Umbilical cord (tissue), 1 donor: ENCODE measurements at regions not wholly inside any gene's neighbourhood (a gene's known extent, or its start where the extent isn't known, plus 50 kb on each side); places are given as distances from the start of the nearest gene placed in this dataset.
"Not testable (repeated sequence)": the region's sequence is repeated elsewhere in the genome, so short reads cannot be mapped to it uniquely, and the experiment has no call there.

Source experiments
- DNase-seq: peaks from one replicate; pipeline ENCODE4 v3.0.0-alpha.2; 2015; ENCODE audit warnings: low spot score

DNA sequence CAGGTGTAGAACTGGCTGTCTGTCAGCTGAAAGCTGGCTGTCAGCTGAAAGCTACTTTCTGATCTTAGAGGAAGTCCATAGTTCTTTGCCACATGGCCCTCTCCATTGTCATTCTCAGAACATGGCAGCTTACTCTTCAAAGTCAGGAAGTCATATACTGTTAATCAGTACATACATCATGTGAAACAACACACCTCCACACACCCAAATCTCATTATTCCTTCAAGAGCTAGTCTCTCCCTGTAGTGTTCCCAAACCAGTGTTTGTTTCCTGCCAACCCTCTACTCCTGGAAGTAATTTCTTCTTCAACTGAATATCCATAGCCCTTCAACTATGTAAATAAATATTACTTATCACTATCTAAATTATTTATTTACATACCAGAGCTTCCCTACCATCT, 58.9 kb downstream of the OR5AK2 start:
- no peak for DNase-seq

DNA sequence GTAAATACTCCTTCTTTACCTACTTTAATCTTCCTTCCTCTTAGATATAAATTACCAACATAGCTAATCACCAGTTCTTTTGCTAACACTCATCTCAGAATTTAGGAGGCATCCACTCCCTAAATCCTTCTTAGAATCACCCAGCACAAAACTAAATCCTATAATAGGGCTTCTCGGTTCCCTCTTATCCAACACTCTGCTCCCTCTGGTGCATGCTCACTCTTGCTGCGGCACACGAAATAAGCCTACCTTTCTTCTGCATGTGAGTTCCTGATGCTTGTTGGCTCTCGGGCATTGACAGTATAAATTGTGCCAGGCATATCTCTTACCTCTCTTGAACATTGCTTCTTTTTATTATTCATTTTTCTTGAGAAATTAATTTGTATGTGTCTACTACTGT, 61.0 kb downstream of the OR5AK2 start:
- DNase-seq, result peak; percentile 82

GRCh38 chr11:57054817-57055216, 66.1 kb downstream of the OR5AK2 start:
- peak; percentile 65 for DNase-seq

GRCh38 chr11:57055744-57056143, 67.0 kb downstream of the OR5AK2 start:
- peak; percentile 62 for DNase-seq

GRCh38 chr11:57056735-57057134, 68.0 kb downstream of the OR5AK2 start:
- peak; percentile 57 for DNase-seq

- peak; percentile 80 for DNase-seq
These were observed 68.8 kb downstream of the OR5AK2 start for GRCh38 chr11:57057561-57057960.

DNA sequence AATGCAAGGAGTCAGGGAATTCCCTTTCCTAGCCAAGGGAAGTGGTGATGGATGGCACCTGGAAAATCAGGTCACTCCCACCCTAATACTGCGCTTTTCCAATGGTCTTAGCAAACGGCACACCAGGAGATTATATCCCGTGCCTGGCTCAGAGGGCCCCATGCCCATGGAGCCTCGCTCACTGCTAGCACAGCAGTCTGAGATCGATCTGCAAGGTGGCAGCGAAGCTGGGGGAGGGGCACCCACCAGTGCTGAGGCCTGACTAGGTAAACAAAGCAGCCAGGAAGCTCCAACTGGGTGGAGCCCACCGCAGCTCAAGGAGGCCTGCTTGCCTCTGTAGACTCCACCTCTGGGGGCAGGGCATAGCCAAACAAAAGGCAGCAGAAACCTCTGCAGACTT, 74.2 kb downstream of the OR5AK2 start:
- not testable (repeated sequence) for DNase-seq

- no peak for DNase-seq
These were observed 81.2 kb downstream of the OR5AK2 start for GRCh38 chr11:57069942-57070341.

DNA sequence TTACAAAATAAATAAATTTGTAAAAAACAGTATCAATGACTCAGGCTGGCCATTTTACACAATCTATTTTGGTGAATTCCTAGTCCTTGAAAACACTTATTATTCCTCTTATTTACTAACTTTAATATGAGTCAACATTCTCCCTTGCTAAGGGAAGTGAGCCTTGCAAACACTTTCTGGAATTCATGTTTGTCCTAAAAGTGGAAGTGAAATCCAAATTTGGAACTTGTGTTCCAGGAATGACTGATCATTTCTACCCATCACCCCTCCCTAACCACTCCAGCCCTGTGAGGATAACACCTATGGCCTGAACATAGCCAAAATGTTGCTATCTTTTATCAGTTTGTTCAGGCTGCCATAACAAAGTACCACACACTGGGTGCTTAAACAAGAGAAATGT, 83.1 kb downstream of the OR5AK2 start:
- DNase-seq, result no peak

GRCh38 chr11:57072640-57073039, 83.9 kb downstream of the OR5AK2 start:
- DNase-seq, result peak; percentile 96

DNA sequence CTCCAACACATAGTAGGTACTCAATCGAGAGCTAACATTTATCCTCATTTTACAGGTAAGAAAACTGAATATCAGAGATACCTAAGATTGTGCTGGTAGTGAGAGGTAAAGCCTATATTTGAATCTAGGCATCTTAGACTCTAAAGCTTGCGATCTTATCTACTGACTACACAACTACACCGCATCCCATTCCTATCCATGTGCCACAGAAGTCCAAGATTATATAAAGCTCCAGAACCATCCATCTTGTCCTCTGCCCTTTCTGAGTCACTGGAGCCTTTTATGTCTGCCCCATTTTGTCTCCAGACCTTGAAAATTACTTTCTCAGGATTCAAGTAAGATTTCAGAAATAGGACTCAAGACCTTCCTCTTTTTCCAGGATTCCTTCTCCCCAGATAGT, 84.4 kb downstream of the OR5AK2 start:
- peak; percentile 63 for DNase-seq

DNA sequence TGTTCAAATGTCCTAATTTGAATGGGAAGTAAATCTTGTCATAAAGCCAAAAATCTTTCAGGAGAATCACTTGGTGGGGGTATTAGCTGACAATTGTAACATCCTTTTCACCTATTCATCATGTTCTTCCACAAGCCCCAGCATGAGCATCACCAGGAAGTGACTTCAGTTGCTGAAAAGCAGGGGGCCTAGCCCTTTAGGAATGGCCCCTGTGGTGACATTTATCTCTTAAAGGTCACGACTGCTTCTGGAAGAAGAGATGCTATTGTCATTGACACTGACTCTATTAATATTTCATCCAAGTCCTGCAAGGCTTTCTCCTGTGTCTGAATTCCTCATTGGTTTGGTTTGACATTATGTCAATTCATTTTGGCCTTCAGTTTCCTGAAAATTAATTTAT, 92.6 kb downstream of the OR5AK2 start:
- DNase-seq, result no peak

GRCh38 chr11:57082125-57082524, 93.4 kb downstream of the OR5AK2 start:
- DNase-seq, result no peak

- no peak for DNase-seq
These were observed 95.1 kb downstream of the OR5AK2 start for GRCh38 chr11:57083641-57084385.

GRCh38 chr11:57085611-57086010, 96.1 kb upstream of the LRRC55 start:
- DNase-seq, result peak; percentile 14

- DNase-seq, result no peak
These were observed 93.8 kb upstream of the LRRC55 start for GRCh38 chr11:57087991-57088390.

GRCh38 chr11:57092028-57092698, 89.6 kb upstream of the LRRC55 start:
- no peak for DNase-seq

DNA sequence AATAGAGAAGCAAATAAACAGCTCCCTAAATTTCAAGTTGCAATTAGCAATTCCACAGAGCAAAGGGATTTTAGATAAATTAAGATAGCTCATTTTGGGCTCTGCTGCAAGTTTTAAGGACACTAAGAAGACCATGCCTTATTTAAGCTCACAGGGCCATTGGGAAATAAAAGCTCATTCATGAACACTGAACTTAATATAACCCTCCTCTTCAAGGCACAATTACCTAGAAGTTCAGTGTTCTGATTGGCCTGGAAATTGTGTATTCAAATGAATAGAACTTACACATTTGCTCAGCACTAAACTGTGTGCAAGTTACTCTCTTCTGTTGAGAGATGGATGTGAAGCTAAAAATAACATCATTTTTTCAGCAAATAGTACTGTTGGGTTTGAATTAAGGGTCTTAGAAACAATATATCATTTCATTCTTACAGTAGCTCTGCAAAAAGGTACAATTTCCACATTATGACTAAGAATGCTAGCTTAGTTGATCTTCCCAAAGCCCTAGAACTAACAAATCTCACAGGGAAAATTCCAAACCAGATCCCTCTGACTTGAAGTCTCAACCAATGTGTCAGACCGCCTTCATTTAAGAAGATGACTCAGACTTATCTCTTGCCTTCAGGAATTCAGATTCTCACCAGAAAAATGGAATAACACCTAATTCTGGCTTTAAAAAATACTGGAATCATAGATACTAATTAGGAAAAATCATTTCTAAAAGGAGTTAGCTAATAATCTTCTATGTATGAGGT, 87.4 kb upstream of the LRRC55 start:
- peak; percentile 84 for DNase-seq

- DNase-seq, result no peak
These were observed 86.3 kb upstream of the LRRC55 start for GRCh38 chr11:57095417-57095816.

GRCh38 chr11:57095896-57096295, 85.9 kb upstream of the LRRC55 start:
- no peak for DNase-seq

GRCh38 chr11:57097149-57097548, 84.6 kb upstream of the LRRC55 start:
- no peak for DNase-seq

GRCh38 chr11:57098191-57098590, 83.6 kb upstream of the LRRC55 start:
- DNase-seq, result peak; percentile 56
